ENCODE measurements at regions not wholly inside any gene's neighbourhood (a gene's known extent, or its start where the extent isn't known, plus 50 kb on each side); places are given as distances from the start of the nearest gene placed in this dataset.
"Not testable (repeated sequence)": the region's sequence is repeated elsewhere in the genome, so short reads cannot be mapped to it uniquely, and the experiment has no call there.

DNA sequence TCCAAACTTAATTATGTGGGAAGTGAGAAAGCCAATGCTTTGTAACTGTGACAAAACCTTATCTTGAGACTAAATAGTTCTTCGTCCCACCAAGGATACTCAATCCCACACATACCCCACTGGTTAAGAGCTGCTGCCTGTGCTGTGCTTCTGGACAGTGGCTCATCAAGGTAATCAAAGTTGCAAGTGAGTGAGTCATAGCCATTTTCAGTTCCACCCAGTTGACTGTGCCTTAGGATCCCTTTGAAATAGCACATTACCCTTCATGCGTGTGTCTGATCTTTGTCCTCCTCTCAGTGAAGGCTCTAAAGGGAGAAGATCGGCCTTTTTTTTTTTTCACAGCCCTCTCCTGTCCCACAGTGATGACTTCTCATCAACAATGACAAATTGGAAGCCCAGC, 706.0 kb upstream of the AUTS2 start:
- Histone ChIP-seq H3K4me2 (ENCODE audit: insufficient read depth, low read length) (no peak overlapping the region), H3K4me3 (ENCODE audit: low read depth in 1 of 2, low read length in 2 of 2) (no peak overlapping the region), H3K36me3 (ENCODE audit: insufficient read depth, low read length) (no peaks in the 10 kb centered on the region), H3K9ac (ENCODE audit: low read depth, low read length) (no peak overlapping the region), H3K27me3 (ENCODE audit: insufficient read depth, low read length, poor library complexity) (no peaks in the 10 kb centered on the region), H3K79me2 (ENCODE audit: insufficient read depth, low read length) (no peaks in the 10 kb centered on the region), H2AFZ (ENCODE audit: low read depth, low read length) (no peak overlapping the region), H3K9me3 (ENCODE audit: insufficient read depth, low read length, severe bottlenecking) (no peaks in the 10 kb centered on the region), H3K4me1 (ENCODE audit: insufficient read depth, low read length) (no peaks in the 10 kb centered on the region), H3K27ac (ENCODE audit: low read length) (no peak overlapping the region), H4K20me1 (ENCODE audit: insufficient read depth, low read length) (no peaks in the 10 kb centered on the region)
- TF ChIP-seq EZH2 (IDR thresholded peaks at IDR 0.05; ENCODE audit: borderline replicate concordance, low read depth, low read length, severe bottlenecking), result no peak
- TF ChIP-seq CTCF (IDR thresholded peaks at IDR 0.05; ENCODE audit: borderline replicate concordance, extremely low read depth, low read length, poor library complexity, severe bottlenecking), result no peak
- ATAC-seq (ENCODE audit: insufficient read depth, low read depth) (no peak), DNase-seq (no peak)

GRCh38 chr7:68893411-68893810, 704.9 kb upstream of the AUTS2 start:
- H4K20me1 ChIP-seq (ENCODE audit: insufficient read depth, low read length), result no peaks in the 10 kb centered on the region
- no peaks in the 10 kb centered on the region for H3K9me3 ChIP-seq (ENCODE audit: insufficient read depth, low read length, severe bottlenecking)
- DNase-seq (no peak), ATAC-seq (ENCODE audit: insufficient read depth, low read depth) (no peak)
- H3K4me2 ChIP-seq (ENCODE audit: insufficient read depth, low read length), result no peak overlapping the region
- H3K79me2 ChIP-seq (ENCODE audit: insufficient read depth, low read length), result no peaks in the 10 kb centered on the region
- H3K27ac ChIP-seq (ENCODE audit: low read length), result no peak overlapping the region
- no peaks in the 10 kb centered on the region for H3K27me3 ChIP-seq (ENCODE audit: insufficient read depth, low read length, poor library complexity)
- H2AFZ ChIP-seq (ENCODE audit: low read depth, low read length), result no peak overlapping the region
- no peaks in the 10 kb centered on the region for H3K4me1 ChIP-seq (ENCODE audit: insufficient read depth, low read length)
- H3K36me3 ChIP-seq (ENCODE audit: insufficient read depth, low read length), result no peaks in the 10 kb centered on the region
- H3K9ac ChIP-seq (ENCODE audit: low read depth, low read length), result no peak overlapping the region
- no peak overlapping the region for H3K4me3 ChIP-seq (ENCODE audit: low read depth in 1 of 2, low read length in 2 of 2)
- no peak for TF ChIP-seq EZH2 (IDR thresholded peaks at IDR 0.05; ENCODE audit: borderline replicate concordance, low read depth, low read length, severe bottlenecking)
- no peak for TF ChIP-seq CTCF (IDR thresholded peaks at IDR 0.05; ENCODE audit: borderline replicate concordance, extremely low read depth, low read length, poor library complexity, severe bottlenecking)

- H3K9me3 ChIP-seq (ENCODE audit: insufficient read depth, low read length, severe bottlenecking); H3K27me3 ChIP-seq (ENCODE audit: insufficient read depth, low read length, poor library complexity); H3K27ac ChIP-seq (ENCODE audit: low read length); H3K79me2 ChIP-seq (ENCODE audit: insufficient read depth, low read length); H3K4me2 ChIP-seq (ENCODE audit: insufficient read depth, low read length); H3K9ac ChIP-seq (ENCODE audit: low read depth, low read length); H3K4me1 ChIP-seq (ENCODE audit: insufficient read depth, low read length); H3K36me3 ChIP-seq (ENCODE audit: insufficient read depth, low read length); H2AFZ ChIP-seq (ENCODE audit: low read depth, low read length); H4K20me1 ChIP-seq (ENCODE audit: insufficient read depth, low read length); ATAC-seq (ENCODE audit: insufficient read depth, low read depth); DNase-seq; H3K4me3 ChIP-seq (ENCODE audit: low read depth in 1 of 2, low read length in 2 of 2): not testable (repeated sequence)
Measured at GRCh38 chr7:68899156-68899555, 699.1 kb upstream of the AUTS2 start.

DNA sequence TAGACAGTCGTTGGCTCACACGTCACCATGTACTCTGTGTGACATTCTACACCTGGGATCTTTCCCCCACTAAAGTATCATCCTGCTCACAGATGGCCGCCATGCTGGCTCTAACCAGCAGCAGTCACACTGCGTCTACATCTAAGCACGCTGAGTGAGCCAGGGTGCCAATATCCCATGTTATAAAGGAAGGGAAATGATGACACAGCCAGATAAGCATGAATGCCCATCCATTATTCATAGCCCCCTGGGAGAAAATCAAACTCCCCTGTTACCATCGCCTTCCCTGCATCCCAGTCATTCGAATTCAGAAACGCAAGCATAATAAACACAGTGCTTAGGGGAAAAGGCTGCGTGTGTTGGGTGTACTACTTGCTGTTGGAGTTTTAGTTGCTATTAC, 698.2 kb upstream of the AUTS2 start:
- Histone ChIP-seq H2AFZ (ENCODE audit: low read depth, low read length) (no peak overlapping the region), H3K9me3 (ENCODE audit: insufficient read depth, low read length, severe bottlenecking) (no peaks in the 10 kb centered on the region), H3K4me2 (ENCODE audit: insufficient read depth, low read length) (no peak overlapping the region), H3K27me3 (ENCODE audit: insufficient read depth, low read length, poor library complexity) (no peaks in the 10 kb centered on the region), H3K36me3 (ENCODE audit: insufficient read depth, low read length) (no peaks in the 10 kb centered on the region), H4K20me1 (ENCODE audit: insufficient read depth, low read length) (no peaks in the 10 kb centered on the region), H3K4me3 (ENCODE audit: low read depth in 1 of 2, low read length in 2 of 2) (no peak overlapping the region), H3K79me2 (ENCODE audit: insufficient read depth, low read length) (no peaks in the 10 kb centered on the region), H3K4me1 (ENCODE audit: insufficient read depth, low read length) (no peaks in the 10 kb centered on the region), H3K27ac (ENCODE audit: low read length) (no peak overlapping the region), H3K9ac (ENCODE audit: low read depth, low read length) (no peak overlapping the region)
- no peak for TF ChIP-seq CTCF (IDR thresholded peaks at IDR 0.05; ENCODE audit: borderline replicate concordance, extremely low read depth, low read length, poor library complexity, severe bottlenecking)
- TF ChIP-seq EZH2 (IDR thresholded peaks at IDR 0.05; ENCODE audit: borderline replicate concordance, low read depth, low read length, severe bottlenecking), result no peak
- DNase-seq, result no peak
- no peak for ATAC-seq (ENCODE audit: insufficient read depth, low read depth)

All from DND-41 (cell line).